MM.1S (cell line): ENCODE measurements at regions not wholly inside any gene's neighbourhood (a gene's known extent, or its start where the extent isn't known, plus 50 kb on each side); places are given as distances from the start of the nearest gene placed in this dataset.

Experiments used
- EZH2 ChIP-seq: fragments of 300-600 bp; sonication (generic); optimal IDR thresholded peaks from 2 replicates; pipeline ENCODE3; 2017; ENCODE audit warnings: low read depth, mild to moderate bottlenecking, antibody characterized with exemption, low read length, mixed read lengths
- TF ChIP-seq, protein P1 (sequence below): fragments of 300-600 bp; sonication (generic); IDR thresholded peaks from 2 replicates; pipeline ENCODE4 v1.5.1; 2016; ENCODE audit warnings: antibody characterized with exemption, low read length, mixed read lengths

DNA sequence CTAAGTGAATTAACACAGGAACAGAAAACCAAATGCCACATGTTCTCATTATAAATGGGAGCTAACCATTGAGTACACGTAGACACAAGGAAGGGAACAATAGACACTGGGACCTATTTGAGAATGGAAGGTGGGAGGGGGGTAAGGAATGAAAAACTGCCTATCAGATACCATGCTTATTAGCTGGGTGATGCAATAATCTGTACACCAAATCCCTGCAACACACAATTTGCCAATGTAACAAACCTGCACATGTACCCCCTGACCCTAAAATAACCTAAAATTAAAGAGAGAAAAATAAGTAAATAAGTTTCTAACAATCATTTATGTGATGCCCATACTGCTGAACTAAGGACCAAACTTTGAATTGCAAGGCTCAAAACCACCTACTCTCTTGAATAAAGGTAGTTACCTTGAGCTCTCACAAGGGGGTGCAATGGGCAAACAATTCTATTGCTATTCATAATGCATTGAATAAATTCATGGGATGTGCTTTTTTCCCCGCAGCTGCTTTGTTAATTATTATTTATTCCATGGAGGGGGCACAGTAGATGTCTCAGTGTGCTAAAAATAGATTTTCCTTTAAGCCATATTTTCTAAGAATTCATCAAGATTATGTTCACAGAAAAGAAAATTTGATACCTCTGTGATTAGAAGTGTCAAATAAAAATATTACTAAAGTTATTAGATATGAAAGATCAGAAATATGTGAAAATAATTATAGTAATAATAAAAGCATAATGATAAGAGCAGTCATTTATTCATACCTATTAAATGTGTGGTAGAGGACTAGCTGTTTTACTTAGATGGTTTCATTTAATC is 76.2 kb upstream of the PTPN3 start:
- TF ChIP-seq, protein P1, sequence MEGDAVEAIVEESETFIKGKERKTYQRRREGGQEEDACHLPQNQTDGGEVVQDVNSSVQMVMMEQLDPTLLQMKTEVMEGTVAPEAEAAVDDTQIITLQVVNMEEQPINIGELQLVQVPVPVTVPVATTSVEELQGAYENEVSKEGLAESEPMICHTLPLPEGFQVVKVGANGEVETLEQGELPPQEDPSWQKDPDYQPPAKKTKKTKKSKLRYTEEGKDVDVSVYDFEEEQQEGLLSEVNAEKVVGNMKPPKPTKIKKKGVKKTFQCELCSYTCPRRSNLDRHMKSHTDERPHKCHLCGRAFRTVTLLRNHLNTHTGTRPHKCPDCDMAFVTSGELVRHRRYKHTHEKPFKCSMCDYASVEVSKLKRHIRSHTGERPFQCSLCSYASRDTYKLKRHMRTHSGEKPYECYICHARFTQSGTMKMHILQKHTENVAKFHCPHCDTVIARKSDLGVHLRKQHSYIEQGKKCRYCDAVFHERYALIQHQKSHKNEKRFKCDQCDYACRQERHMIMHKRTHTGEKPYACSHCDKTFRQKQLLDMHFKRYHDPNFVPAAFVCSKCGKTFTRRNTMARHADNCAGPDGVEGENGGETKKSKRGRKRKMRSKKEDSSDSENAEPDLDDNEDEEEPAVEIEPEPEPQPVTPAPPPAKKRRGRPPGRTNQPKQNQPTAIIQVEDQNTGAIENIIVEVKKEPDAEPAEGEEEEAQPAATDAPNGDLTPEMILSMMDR = peak; percentile 68
- TF ChIP-seq EZH2 = no peak
